Nephron (organoid): ENCODE measurements at regions not wholly inside any gene's neighbourhood (a gene's known extent, or its start where the extent isn't known, plus 50 kb on each side); places are given as distances from the start of the nearest gene placed in this dataset.

Experiments used
- H3K27ac Mint-ChIP-seq, 3 experiments: 2 replicates each; pipeline ENCODE4 v1.8.0; 2020; ENCODE audit warnings: mixed read lengths in 3 of 3, mild to moderate bottlenecking in 2 of 3, moderate library complexity in 1 of 3
- H3K27me3 Mint-ChIP-seq: 2 replicates; pipeline ENCODE4 v1.8.0; 2021; ENCODE audit warnings: low read depth, mild to moderate bottlenecking, moderate library complexity, mixed read lengths
- H3K36me3 Mint-ChIP-seq: 2 replicates; pipeline ENCODE4 v1.8.0; 2020; ENCODE audit warnings: low read depth, mixed read lengths
- H3K4me1 Mint-ChIP-seq: 2 replicates; pipeline ENCODE4 v1.8.0; 2020; ENCODE audit warnings: mixed read lengths
- H3K4me3 Mint-ChIP-seq, 3 experiments: 2 replicates each; pipeline ENCODE4 v1.8.0; 2020; ENCODE audit warnings: mild to moderate bottlenecking in 3 of 3, mixed read lengths in 3 of 3, moderate library complexity in 2 of 3
- H3K9me3 Mint-ChIP-seq: 2 replicates; pipeline ENCODE4 v1.8.0; 2020; ENCODE audit warnings: mixed read lengths
- CTCF ChIP-seq, 3 experiments: fragments of 200-600 bp; sonication (generic); IDR thresholded peaks; one replicate each; pipeline ENCODE4 v1.5.0; 2021; ENCODE audit warnings: antibody characterized with exemption in 3 of 3; ENCODE audit not compliant: unreplicated experiment in 3 of 3

GRCh38 chr5:66327008-66327407, 182.9 kb downstream of the SREK1 start:
- TF ChIP-seq CTCF (IDR thresholded peaks at IDR 0.05; ENCODE audit: unreplicated experiment in 3 of 3) = no peak
- H3K27me3 Mint-ChIP-seq = no peaks in the 10 kb centered on the region
- no peak overlapping the region for H3K4me3 Mint-ChIP-seq
- no peaks in the 10 kb centered on the region for H3K36me3 Mint-ChIP-seq
- peaks cover 27% of the 10 kb centered on the region for H3K4me1 Mint-ChIP-seq
- H3K9me3 Mint-ChIP-seq = peaks cover 6% of the 10 kb centered on the region
- no peak overlapping the region for H3K27ac Mint-ChIP-seq

- TF ChIP-seq CTCF (IDR thresholded peaks at IDR 0.05; ENCODE audit: unreplicated experiment in 3 of 3) = no peak
- Mint-ChIP-seq H3K9me3 (peaks cover 6% of the 10 kb centered on the region), H3K36me3 (no peaks in the 10 kb centered on the region), H3K27ac (no peak overlapping the region), H3K27me3 (no peaks in the 10 kb centered on the region), H3K4me1 (peaks cover 10% of the 10 kb centered on the region), H3K4me3 (no peak overlapping the region)
Observed at GRCh38 chr5:66329078-66329477, 185.0 kb downstream of the SREK1 start.

GRCh38 chr5:66333192-66333591, 189.1 kb downstream of the SREK1 start:
- Mint-ChIP-seq H3K27me3 (no peaks in the 10 kb centered on the region), H3K27ac (no peak overlapping the region), H3K36me3 (no peaks in the 10 kb centered on the region), H3K9me3 (peaks cover 3% of the 10 kb centered on the region), H3K4me1 (peaks cover 18% of the 10 kb centered on the region), H3K4me3 (no peak overlapping the region)
- no peak for TF ChIP-seq CTCF (IDR thresholded peaks at IDR 0.05; ENCODE audit: unreplicated experiment in 3 of 3)

- peaks cover 4% of the 10 kb centered on the region for H3K27me3 Mint-ChIP-seq
- peaks cover 20% of the 10 kb centered on the region for H3K4me1 Mint-ChIP-seq
- H3K36me3 Mint-ChIP-seq = no peaks in the 10 kb centered on the region
- H3K4me3 Mint-ChIP-seq = peak overlapping the region in 1 of 3 experiments; percentile 2
- no peaks in the 10 kb centered on the region for H3K9me3 Mint-ChIP-seq
- TF ChIP-seq CTCF (IDR thresholded peaks at IDR 0.05; ENCODE audit: unreplicated experiment in 3 of 3) = no peak
- H3K27ac Mint-ChIP-seq = peak overlapping the region; percentile 62 to 76 (median 67)
Observed at GRCh38 chr5:66337626-66338226, 193.6 kb downstream of the SREK1 start.

- no peak overlapping the region for H3K27ac Mint-ChIP-seq
- H3K4me3 Mint-ChIP-seq = no peak overlapping the region
- peaks cover 20% of the 10 kb centered on the region for H3K4me1 Mint-ChIP-seq
- no peaks in the 10 kb centered on the region for H3K9me3 Mint-ChIP-seq
- H3K36me3 Mint-ChIP-seq = no peaks in the 10 kb centered on the region
- H3K27me3 Mint-ChIP-seq = peaks cover 4% of the 10 kb centered on the region
- no peak for TF ChIP-seq CTCF (IDR thresholded peaks at IDR 0.05; ENCODE audit: unreplicated experiment in 3 of 3)
Observed at GRCh38 chr5:66338828-66339227, 194.7 kb downstream of the SREK1 start.

- no peak overlapping the region for H3K4me3 Mint-ChIP-seq
- H3K27me3 Mint-ChIP-seq = peaks cover 4% of the 10 kb centered on the region
- no peaks in the 10 kb centered on the region for H3K36me3 Mint-ChIP-seq
- TF ChIP-seq CTCF (IDR thresholded peaks at IDR 0.05; ENCODE audit: unreplicated experiment in 3 of 3) = no peak
- peaks cover 20% of the 10 kb centered on the region for H3K4me1 Mint-ChIP-seq
- H3K9me3 Mint-ChIP-seq = no peaks in the 10 kb centered on the region
- no peak overlapping the region for H3K27ac Mint-ChIP-seq
Observed at GRCh38 chr5:66339896-66340295, 195.8 kb downstream of the SREK1 start.
